HEK293 (cell line): ENCODE measurements at regions not wholly inside any gene's neighbourhood (a gene's known extent, or its start where the extent isn't known, plus 50 kb on each side); places are given as distances from the start of the nearest gene placed in this dataset.

Experiments used
- CTCF ChIA-PET: fragments of 350-600 bp; formaldehyde crosslinking; extraction: SDS; loops from one replicate; lab custom pipeline; 2021; ENCODE audit warnings: antibody characterized with exemption; lab: Yijun Ruan, JAX
- POLR2A ChIA-PET: fragments of 300-600 bp; formaldehyde crosslinking; extraction: SDS; loops from one replicate; lab custom pipeline; 2020; ENCODE audit warnings: antibody characterized with exemption, inconsistent platforms; lab: Yijun Ruan, JAX
- H3K27ac ChIP-seq: fragments of 200-500 bp; sonication (Bioruptor generic); 2 replicates; pipeline ENCODE4 v1.5.1; 2014; ENCODE audit warnings: low read depth, low read length, control low read depth, inconsistent platforms; ENCODE audit errors: extremely low read depth
- H3K36me3 ChIP-seq, 2 experiments: fragments of 200-500 bp in 1 of 2; sonication (Bioruptor generic) in 1 of 2; 1 replicate in 1 of 2; 2 replicates in 1 of 2; pipeline ENCODE4 v1.5.1; 2014 to 2017; ENCODE audit warnings: inconsistent platforms in 2 of 2, low read length in 2 of 2; ENCODE audit not compliant: control insufficient read depth in 2 of 2, insufficient read depth in 1 of 2
- H3K4me1 ChIP-seq: fragments of 200-500 bp; sonication (Bioruptor generic); 2 replicates; pipeline ENCODE4 v1.5.1; 2014; ENCODE audit warnings: mild to moderate bottlenecking, low read length, inconsistent platforms; ENCODE audit not compliant: control insufficient read depth, insufficient read depth
- H3K4me3 ChIP-seq: 2 replicates; pipeline ENCODE4 v1.5.1; 2011; ENCODE audit warnings: low read depth, mild to moderate bottlenecking, control low read depth, low read length, moderate library complexity
- H3K9me3 ChIP-seq: fragments of 200-500 bp; sonication (Bioruptor generic); 2 replicates; pipeline ENCODE4 v1.5.1; 2014; ENCODE audit warnings: low read depth, low read length, inconsistent platforms; ENCODE audit not compliant: control insufficient read depth, insufficient read depth
- HOXA7 ChIP-seq: sonication (generic); formaldehyde crosslinking; IDR thresholded peaks from 2 replicates; pipeline ENCODE4 v1.8.1; 2022; ENCODE audit warnings: missing genetic modification reagents, borderline replicate concordance
- ZBTB1 ChIP-seq: fragments of 450-650 bp; formaldehyde crosslinking; IDR thresholded peaks from 2 replicates; pipeline ENCODE4 v1.5.1; 2016; ENCODE audit warnings: missing biosample characterization, missing genetic modification characterization
- ZBTB11 ChIP-seq: fragments of 450-650 bp; formaldehyde crosslinking; conservative IDR thresholded peaks from 2 replicates; pipeline ENCODE4 v1.5.1; 2016; ENCODE audit warnings: low read depth, missing biosample characterization, missing genetic modification characterization
- ZBTB20 ChIP-seq: fragments of 450-650 bp; formaldehyde crosslinking; IDR thresholded peaks from 2 replicates; pipeline ENCODE4 v1.5.1; 2016; ENCODE audit warnings: missing biosample characterization, missing genetic modification characterization
- ZNF155 ChIP-seq: fragments of 450-650 bp; formaldehyde crosslinking; IDR thresholded peaks from 2 replicates; pipeline ENCODE4 v1.5.1; 2016; ENCODE audit warnings: missing biosample characterization, missing genetic modification characterization
- ZNF274 ChIP-seq, 2 experiments: fragments of 200-500 bp in 1 of 2; fragments of 450-650 bp in 1 of 2; sonication (Bioruptor generic) in 1 of 2; formaldehyde crosslinking in 1 of 2; IDR thresholded peaks; 2 replicates each; pipeline versions ENCODE4 v1.5.1 to v1.6.1; 2014 to 2016; ENCODE audit warnings: borderline replicate concordance in 1 of 2, inconsistent platforms in 1 of 2, low read length in 1 of 2, missing biosample characterization in 1 of 2, missing genetic modification characterization in 1 of 2
- ZNF324 ChIP-seq: fragments of 450-650 bp; formaldehyde crosslinking; IDR thresholded peaks from 2 replicates; pipeline ENCODE4 v1.5.1; 2016; ENCODE audit warnings: missing biosample characterization, missing genetic modification characterization
- ZNF37A ChIP-seq: fragments of 450-650 bp; IDR thresholded peaks from 2 replicates; pipeline ENCODE4 v1.5.1; 2018; ENCODE audit warnings: missing biosample characterization, missing genetic modification characterization
- ZNF510 ChIP-seq: fragments of 450-650 bp; formaldehyde crosslinking; IDR thresholded peaks from 2 replicates; pipeline ENCODE4 v1.5.1; 2018; ENCODE audit warnings: mild to moderate bottlenecking, missing genetic modification characterization, missing biosample characterization; ENCODE audit not compliant: insufficient replicate concordance
- ZNF571 ChIP-seq: fragments of 450-650 bp; formaldehyde crosslinking; IDR thresholded peaks from 2 replicates; pipeline ENCODE4 v1.5.0; 2017; ENCODE audit warnings: missing biosample characterization, missing genetic modification characterization
- ZNF585B ChIP-seq: fragments of 450-650 bp; formaldehyde crosslinking; IDR thresholded peaks from 2 replicates; pipeline ENCODE4 v1.5.1; 2016; ENCODE audit warnings: missing biosample characterization, missing genetic modification characterization
- ZNF677 ChIP-seq: fragments of 450-650 bp; IDR thresholded peaks from 2 replicates; pipeline ENCODE4 v1.5.0; 2018; ENCODE audit warnings: missing biosample characterization, mild to moderate bottlenecking, missing genetic modification characterization, moderate library complexity
- ZNF692 ChIP-seq: fragments of 450-650 bp; formaldehyde crosslinking; IDR thresholded peaks from 2 replicates; pipeline ENCODE4 v1.5.1; 2016; ENCODE audit warnings: missing biosample characterization, missing genetic modification characterization
- ZSCAN4 ChIP-seq: fragments of 450-650 bp; formaldehyde crosslinking; IDR thresholded peaks from 2 replicates; pipeline ENCODE4 v1.5.1; 2017; ENCODE audit warnings: missing biosample characterization, missing genetic modification characterization
- TF ChIP-seq, protein P1 (sequence below): fragments of 450-650 bp; formaldehyde crosslinking; IDR thresholded peaks from 2 replicates; pipeline ENCODE4 v1.5.1; 2017; ENCODE audit warnings: missing biosample characterization, missing genetic modification characterization
- TF ChIP-seq, protein P2 (sequence below): fragments of 450-650 bp; IDR thresholded peaks from 2 replicates; pipeline ENCODE4 v1.5.1; 2018; ENCODE audit warnings: missing biosample characterization, mild to moderate bottlenecking, missing genetic modification characterization
- TF ChIP-seq, protein P3 (sequence below): fragments of 450-650 bp; formaldehyde crosslinking; IDR thresholded peaks from 2 replicates; pipeline ENCODE4 v1.5.1; 2017; ENCODE audit warnings: missing biosample characterization, missing genetic modification characterization
- TF ChIP-seq, protein P4 (sequence below): fragments of 450-650 bp; formaldehyde crosslinking; IDR thresholded peaks from 2 replicates; pipeline ENCODE4 v1.5.1; 2016; ENCODE audit warnings: missing biosample characterization, missing genetic modification characterization

DNA sequence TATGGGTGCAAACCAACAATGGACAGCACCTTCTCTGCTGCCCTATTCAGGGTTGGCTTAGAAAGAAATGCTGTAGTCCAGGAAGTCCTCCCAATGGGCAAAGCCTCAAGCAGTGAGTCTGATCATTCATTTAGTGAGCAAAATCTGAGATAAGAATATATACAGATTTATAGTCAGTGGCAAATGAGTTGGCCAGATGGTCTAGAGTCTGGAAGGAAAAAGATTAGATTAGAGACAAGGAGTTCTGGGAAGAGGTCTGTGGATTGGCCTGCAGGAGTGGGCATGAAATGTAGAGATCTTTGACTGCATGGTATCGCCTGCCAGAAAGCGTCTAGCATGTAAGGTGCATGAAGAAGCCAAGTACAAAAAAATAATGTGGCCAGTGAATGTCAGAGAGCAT lies 201.9 kb upstream of the PTER start:
- Histone ChIP-seq H3K36me3 (no peaks in the 10 kb centered on the region), H3K4me3 (no peak overlapping the region)
- TF ChIP-seq ZBTB1 = no peak
- TF ChIP-seq ZNF155 (tag by site-specific recombination) = no peak
- no peak for TF ChIP-seq ZNF677 (tag by site-specific recombination)
- TF ChIP-seq ZSCAN4 (tag by site-specific recombination) = no peak
- TF ChIP-seq, protein P1, sequence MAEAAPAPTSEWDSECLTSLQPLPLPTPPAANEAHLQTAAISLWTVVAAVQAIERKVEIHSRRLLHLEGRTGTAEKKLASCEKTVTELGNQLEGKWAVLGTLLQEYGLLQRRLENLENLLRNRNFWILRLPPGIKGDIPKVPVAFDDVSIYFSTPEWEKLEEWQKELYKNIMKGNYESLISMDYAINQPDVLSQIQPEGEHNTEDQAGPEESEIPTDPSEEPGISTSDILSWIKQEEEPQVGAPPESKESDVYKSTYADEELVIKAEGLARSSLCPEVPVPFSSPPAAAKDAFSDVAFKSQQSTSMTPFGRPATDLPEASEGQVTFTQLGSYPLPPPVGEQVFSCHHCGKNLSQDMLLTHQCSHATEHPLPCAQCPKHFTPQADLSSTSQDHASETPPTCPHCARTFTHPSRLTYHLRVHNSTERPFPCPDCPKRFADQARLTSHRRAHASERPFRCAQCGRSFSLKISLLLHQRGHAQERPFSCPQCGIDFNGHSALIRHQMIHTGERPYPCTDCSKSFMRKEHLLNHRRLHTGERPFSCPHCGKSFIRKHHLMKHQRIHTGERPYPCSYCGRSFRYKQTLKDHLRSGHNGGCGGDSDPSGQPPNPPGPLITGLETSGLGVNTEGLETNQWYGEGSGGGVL (tag by site-specific recombination) = no peak
- no peak for TF ChIP-seq ZNF571 (tag by site-specific recombination)
- no peak for TF ChIP-seq ZNF510
- TF ChIP-seq, all 188 proteins: peak for 0
- H3K27ac ChIP-seq = no peak overlapping the region
- POLR2A ChIA-PET = no interaction called here
- H3K4me1 ChIP-seq = no peaks in the 10 kb centered on the region
- CTCF ChIA-PET = no interaction called here
- no peaks in the 10 kb centered on the region for H3K9me3 ChIP-seq

DNA sequence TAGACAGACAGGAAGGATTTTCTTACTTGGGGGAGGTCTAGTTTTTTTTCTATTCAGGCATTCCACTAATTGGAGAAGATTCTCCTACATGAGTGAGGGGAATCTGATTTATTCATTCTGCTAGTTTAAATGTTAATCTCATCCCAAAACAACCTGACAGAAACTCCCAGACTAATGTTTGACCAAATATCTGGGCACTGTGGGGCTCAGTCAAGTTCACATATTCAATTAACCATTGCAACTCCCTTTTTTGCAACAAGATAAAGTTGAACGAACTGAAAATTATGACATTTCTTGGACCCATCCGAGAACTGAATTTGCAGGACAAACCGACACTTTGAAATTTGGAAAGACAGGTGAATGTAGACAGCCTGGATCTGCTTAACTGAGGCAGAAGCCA lies 194.4 kb upstream of the PTER start:
- no peaks in the 10 kb centered on the region for H3K4me1 ChIP-seq
- H3K4me3 ChIP-seq = no peak overlapping the region
- no peak overlapping the region for H3K27ac ChIP-seq
- H3K36me3 ChIP-seq = no peaks in the 10 kb centered on the region
- H3K9me3 ChIP-seq = no peaks in the 10 kb centered on the region; the same call in 1 of the 2 replicates
- POLR2A ChIA-PET = no interaction called here
- CTCF ChIA-PET = no interaction called here
- TF ChIP-seq ZNF37A (no peak), ZNF692 (no peak), ZBTB20 (no peak), ZNF324 (tag by site-specific recombination) (no peak), ZNF274 (IDR thresholded peaks at IDR 0.05; ENCODE audit: low read length) (no peak), ZNF274 (tag by site-specific recombination; IDR thresholded peaks at IDR 0.05; ENCODE audit: borderline replicate concordance) (no peak), HOXA7 (CRISPR knock-in tag) (no peak), ZNF585B (tag by site-specific recombination) (no peak), ZBTB11 (no peak), ZSCAN4 (tag by site-specific recombination) (no peak)
- TF ChIP-seq, protein P2, sequence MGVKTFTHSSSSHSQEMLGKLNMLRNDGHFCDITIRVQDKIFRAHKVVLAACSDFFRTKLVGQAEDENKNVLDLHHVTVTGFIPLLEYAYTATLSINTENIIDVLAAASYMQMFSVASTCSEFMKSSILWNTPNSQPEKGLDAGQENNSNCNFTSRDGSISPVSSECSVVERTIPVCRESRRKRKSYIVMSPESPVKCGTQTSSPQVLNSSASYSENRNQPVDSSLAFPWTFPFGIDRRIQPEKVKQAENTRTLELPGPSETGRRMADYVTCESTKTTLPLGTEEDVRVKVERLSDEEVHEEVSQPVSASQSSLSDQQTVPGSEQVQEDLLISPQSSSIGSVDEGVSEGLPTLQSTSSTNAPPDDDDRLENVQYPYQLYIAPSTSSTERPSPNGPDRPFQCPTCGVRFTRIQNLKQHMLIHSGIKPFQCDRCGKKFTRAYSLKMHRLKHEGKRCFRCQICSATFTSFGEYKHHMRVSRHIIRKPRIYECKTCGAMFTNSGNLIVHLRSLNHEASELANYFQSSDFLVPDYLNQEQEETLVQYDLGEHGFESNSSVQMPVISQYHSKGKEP = no peak
- TF ChIP-seq, protein P3, sequence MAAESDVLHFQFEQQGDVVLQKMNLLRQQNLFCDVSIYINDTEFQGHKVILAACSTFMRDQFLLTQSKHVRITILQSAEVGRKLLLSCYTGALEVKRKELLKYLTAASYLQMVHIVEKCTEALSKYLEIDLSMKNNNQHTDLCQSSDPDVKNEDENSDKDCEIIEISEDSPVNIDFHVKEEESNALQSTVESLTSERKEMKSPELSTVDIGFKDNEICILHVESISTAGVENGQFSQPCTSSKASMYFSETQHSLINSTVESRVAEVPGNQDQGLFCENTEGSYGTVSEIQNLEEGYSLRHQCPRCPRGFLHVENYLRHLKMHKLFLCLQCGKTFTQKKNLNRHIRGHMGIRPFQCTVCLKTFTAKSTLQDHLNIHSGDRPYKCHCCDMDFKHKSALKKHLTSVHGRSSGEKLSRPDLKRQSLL (tag by site-specific recombination) = no peak
- TF ChIP-seq, protein P4, sequence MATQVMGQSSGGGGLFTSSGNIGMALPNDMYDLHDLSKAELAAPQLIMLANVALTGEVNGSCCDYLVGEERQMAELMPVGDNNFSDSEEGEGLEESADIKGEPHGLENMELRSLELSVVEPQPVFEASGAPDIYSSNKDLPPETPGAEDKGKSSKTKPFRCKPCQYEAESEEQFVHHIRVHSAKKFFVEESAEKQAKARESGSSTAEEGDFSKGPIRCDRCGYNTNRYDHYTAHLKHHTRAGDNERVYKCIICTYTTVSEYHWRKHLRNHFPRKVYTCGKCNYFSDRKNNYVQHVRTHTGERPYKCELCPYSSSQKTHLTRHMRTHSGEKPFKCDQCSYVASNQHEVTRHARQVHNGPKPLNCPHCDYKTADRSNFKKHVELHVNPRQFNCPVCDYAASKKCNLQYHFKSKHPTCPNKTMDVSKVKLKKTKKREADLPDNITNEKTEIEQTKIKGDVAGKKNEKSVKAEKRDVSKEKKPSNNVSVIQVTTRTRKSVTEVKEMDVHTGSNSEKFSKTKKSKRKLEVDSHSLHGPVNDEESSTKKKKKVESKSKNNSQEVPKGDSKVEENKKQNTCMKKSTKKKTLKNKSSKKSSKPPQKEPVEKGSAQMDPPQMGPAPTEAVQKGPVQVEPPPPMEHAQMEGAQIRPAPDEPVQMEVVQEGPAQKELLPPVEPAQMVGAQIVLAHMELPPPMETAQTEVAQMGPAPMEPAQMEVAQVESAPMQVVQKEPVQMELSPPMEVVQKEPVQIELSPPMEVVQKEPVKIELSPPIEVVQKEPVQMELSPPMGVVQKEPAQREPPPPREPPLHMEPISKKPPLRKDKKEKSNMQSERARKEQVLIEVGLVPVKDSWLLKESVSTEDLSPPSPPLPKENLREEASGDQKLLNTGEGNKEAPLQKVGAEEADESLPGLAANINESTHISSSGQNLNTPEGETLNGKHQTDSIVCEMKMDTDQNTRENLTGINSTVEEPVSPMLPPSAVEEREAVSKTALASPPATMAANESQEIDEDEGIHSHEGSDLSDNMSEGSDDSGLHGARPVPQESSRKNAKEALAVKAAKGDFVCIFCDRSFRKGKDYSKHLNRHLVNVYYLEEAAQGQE = no peak
